ENCODE measurements at regions not wholly inside any gene's neighbourhood (a gene's known extent, or its start where the extent isn't known, plus 50 kb on each side); places are given as distances from the start of the nearest gene placed in this dataset.

- TF ChIP-seq POLR2A (IDR thresholded peaks at IDR 0.05): no peak
- no peak for TF ChIP-seq CTCF (IDR thresholded peaks at IDR 0.05)
- no peak for TF ChIP-seq EP300 (IDR thresholded peaks at IDR 0.05)
Observed at GRCh38 chr22:44610071-44610470, 91.9 kb upstream of the PRR5 start.

Measured in suprapubic skin (tissue), 3 donors.